D341Med (cell line): ENCODE measurements at regions not wholly inside any gene's neighbourhood (a gene's known extent, or its start where the extent isn't known, plus 50 kb on each side); places are given as distances from the start of the nearest gene placed in this dataset.

Source experiments
- DNase-seq: peaks from one replicate; pipeline ENCODE4 v3.0.0; 2012; ENCODE audit warnings: low spot score

DNA sequence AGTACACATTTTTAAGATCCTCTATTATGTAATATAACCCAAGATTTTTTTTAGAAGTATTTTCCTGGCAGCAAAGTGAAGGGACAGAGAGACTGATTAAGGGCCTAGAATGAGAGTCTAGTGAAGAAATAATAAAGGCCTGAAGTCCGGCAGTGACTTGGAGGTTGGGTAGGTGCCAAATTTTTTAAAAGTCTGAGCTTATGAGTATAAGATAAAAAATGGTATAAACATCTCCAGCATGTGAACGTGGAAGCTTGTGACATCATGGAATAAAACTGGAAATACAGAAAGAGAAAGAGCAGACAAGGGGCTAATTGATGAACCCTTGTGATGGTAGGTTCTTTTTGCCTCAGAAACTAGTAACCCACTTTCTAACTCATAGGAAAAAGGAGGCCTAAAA, 174.6 kb downstream of the SUCLA2 start:
- DNase-seq: no peak

DNA sequence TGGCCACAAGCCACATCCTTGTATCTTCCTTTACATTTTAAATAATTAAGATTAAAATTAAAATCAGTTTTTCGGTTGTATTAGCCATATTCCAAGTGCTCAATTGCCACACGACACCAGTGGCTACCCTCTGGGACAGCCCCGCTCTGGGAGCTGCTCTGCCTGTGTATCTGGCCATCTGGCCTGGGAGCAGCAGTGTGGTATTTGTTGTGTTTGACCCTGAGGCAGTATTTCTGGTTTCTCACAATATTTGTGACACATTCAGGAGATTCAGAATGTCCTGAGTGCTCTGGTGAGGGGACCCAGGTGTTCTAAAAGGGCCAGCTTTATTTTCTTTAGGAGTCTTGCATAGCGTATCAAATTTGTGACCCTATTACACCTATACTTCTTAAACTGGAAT, 179.0 kb downstream of the SUCLA2 start:
- DNase-seq: no peak

DNA sequence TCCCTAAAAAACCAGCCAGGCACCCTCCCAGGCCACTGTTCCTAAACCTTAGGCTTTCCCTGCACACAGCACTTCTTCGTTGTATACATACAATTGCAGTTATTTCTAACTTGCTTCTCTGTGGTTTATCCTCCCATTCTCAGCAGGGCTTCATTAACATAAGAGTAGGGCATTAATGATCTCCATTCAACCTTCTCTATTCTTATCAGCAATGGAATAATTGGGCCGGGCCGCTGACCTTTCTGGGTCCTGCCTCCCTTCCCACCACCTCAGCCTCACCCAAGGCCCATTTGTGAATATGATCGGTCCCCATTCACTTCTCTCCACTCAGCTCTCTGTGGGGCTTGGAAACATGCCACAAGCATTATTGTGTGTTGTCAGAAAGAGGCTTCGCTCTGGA, 184.2 kb downstream of the SUCLA2 start:
- DNase-seq: no peak

DNA sequence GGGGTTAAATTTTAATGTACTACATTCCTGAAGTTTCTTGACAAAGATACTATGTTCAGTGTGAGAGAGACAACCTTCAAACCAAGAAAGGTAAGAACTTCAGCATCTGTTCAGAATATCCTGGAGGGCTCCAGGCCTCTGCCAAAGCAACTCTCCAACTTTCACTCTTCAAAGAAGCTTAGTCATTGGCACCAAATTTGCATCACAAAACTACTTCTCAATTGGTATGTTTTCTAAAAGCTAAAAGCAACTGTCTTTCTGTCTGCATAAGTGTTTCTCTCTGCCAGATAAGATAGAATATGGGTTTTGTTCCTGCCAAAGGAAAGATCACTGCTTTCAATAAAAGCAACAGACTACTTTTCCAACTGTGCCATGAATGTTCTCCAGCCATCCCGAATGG, 187.4 kb downstream of the SUCLA2 start:
- DNase-seq: no peak

DNA sequence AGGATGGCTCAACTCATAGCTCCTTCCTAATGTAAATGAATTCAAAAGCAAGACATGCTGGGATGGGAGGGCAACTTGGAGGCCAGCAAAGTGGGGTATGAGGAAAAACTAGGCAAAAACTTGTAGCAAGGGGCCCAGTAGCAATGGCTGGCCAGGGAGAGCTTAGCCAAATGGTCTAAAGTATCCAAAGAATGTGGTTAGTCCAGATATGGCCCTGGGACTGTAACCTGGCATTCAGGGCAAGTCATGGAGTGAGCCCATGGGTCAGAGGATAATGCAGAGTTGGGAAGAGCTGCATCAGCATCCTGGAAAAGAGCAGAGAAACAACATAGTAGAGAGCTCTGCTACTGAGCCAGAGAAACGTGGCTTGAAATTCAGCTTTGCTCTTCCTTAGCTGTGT, 191.7 kb downstream of the SUCLA2 start:
- DNase-seq: no peak

DNA sequence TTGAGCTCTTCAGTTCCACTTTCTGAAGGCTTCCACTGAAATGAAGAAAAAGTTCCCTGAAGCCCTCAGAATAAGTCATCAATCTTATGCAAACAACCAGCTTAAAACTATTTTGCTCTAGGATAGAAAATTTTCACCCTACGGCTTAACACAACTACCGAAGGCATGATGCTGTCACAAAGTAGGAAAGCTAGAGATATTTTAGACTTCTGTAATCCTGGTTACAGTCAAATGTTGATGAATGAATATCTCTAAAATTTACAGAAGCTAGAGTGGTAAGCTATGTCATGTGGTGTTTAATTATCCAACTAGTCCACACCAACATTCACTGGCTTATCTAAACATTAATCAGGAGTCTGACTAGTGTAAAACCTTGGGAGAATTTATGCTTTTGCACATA, 197.9 kb downstream of the SUCLA2 start:
- no peak for DNase-seq

DNA sequence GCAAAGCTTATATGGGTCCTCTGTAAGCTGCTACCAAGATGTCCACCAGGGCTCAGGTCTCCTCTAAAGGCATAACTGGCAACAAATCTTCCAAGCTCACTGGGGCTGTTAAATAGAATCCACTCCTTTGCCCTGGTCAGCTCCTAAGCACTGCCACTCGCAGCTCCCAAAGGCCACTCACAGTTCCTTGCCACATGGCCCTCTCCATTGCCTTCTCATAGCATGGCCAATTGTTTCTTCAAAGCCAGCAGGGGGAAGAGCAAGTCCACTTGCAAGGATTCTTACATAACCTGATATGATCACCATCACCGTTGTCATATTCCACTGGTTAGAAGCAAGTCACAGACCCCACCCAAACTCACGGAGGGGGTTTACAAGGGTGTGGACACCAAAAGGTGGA, 199.5 kb downstream of the SUCLA2 start:
- DNase-seq: no peak

DNA sequence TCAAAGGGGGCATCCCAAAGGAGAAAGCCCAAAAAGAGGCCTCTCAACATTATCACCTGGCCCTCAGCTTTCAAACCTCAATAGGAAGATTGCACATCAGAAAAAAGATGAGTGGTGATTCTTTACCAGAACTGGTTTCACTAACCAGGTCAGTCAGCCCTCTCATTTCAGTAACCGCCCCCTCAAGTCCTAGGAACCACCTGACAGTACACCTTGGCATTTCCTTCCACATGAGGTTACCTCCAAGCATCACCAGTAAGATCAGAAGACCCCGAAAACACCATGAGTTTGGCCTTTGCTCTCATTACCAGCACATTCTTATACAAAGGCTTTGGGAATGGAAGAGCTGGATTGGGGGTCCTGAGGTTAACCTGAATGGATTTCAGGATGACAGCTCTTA, 200.5 kb downstream of the SUCLA2 start:
- DNase-seq: no peak

DNA sequence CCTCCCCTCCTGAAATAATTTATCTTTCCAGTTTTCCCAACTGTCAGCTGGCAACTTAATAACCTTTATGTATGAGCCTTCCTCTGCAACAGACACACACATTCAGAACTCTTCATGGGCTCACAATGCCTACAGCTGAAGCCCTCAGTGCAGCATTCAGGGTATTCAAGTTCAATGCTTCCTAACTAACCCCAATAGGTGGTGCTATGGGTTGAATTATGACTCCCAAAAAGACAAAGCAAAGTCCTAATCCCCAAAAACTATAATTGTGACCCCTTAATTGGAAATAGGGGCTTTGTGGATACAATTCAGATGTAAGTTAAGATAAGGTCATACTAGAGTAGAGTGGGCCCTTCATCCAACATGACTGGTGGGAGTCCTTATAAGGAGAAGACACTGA, 202.2 kb downstream of the SUCLA2 start:
- DNase-seq: no peak

DNA sequence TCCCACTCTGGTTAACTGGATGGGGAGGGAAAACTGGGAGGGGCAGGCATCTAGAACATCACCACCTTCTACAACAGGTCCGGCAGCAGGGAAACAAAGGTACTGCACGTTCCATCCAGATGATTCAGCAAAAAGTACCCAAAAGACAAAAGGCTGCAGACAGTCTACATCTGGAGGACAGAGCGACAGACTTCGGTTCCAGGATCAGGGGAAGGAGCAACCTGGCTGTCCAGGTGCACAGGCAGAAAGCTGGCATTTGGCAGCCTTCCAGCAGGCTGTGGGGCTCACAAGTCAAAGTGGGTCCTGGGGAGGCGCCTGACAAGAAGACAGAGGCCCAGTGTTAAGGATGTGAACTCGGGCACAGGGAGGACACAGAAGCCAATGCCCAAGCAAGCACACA, 202.9 kb downstream of the SUCLA2 start:
- DNase-seq: no peak

DNA sequence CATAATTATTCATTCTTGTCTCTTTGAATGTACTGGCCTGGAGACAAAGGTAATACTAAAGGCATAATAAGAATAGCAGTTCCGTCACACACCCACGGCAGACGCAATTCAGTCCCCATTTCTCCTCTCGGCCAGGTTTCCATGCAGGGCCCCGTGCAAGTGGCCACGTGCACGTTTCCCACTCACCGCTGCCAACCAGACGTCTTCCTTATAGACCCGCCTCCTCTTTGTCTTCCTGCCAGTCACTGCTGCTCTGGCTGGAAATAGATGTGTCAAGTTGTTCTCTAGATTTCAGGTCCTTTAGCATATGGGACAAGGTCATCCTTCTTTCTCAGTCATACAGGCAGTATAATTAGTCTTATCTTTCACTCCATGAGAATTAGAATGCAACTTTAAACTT, 204.3 kb downstream of the SUCLA2 start:
- DNase-seq: no peak

DNA sequence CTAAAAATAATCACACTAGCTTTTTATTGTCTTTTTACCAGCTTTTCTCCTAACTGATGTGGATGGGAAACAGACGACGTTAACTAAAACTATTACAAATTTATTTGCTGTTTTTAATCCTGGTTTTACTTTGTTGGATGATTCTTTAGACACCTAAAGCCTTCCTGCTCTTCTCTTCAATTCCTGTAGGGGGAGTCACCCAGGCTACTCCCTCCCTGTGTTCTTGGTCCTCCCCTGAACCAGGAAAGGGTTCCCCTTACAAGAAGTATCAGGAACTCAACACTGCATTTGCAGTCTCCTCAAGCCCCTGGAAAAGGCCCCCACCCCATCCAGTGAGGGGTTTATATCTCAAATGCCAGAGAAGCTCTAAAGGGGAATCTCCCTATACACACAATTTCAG, 206.1 kb downstream of the SUCLA2 start:
- DNase-seq: peak; percentile 35

DNA sequence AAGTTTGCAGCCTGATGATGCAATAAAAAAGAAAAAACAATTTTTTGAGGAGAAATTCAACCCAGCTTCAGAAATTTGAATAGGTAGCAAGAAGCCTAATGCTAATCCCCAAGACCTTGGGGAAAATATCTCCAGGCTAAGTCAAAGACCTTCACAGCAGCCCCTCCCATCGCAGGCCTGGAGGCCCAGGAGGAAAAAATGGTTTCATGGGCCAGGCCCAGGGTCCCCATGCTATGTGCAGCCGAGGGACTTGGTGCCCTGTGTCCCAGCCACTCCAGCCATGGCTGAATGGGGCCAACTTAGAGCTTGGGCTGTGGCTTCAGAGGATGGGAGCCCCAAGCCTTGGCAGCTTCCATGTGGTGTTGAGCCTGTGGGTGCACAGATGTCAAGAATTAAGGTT, 210.3 kb downstream of the SUCLA2 start:
- DNase-seq: no peak

DNA sequence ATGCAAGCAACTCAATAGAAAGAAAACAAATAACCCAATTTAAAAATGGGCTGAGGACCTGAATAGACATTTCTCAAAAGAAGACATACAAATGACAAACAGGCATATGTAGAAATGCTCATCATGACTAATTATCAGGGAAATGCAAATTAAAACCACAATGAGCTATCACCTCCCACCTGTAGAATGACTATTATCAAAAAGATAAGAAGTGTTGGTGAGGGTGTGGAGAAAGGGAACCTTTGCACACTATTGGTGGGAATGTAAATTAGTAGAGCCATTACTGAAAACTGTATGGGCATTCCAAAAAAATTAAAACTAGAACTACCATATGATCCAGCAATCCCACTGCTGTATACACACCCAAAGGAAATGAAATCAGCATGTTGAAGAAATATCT, 212.2 kb downstream of the SUCLA2 start:
- no peak for DNase-seq

DNA sequence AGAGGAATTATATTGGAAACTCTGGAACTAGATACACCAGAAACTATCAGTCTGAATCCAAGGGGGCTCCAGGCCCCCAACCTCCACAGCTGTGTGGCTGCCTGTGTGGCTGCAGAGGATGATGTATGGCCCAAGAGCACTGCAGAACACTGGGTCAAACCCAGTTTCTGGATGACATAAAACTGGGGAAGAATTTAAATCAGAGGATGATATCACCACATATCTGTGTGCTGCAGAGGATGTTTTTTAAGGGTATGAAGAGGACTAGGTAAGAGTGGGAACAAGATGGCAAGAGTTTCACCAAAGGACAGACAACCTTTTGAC, 226.4 kb downstream of the SUCLA2 start:
- DNase-seq: no peak

DNA sequence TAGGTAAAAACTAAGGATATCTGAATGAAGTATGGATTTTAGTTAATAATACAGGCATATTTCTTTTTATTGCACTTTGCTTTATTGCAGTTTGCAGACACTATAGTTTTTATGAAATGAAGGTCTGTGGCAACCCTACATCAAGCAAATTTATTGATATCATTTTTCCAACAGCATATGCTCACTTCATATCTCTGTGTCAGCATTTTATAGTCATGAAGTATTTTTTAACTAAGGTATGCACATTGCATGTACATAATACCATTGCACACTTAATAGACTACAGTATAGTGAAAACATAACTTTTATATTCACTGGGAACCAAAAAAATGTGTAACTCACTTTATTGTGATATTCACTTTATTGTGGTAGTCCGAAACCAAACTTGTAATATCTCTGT, 236.3 kb downstream of the SUCLA2 start:
- DNase-seq: no peak

DNA sequence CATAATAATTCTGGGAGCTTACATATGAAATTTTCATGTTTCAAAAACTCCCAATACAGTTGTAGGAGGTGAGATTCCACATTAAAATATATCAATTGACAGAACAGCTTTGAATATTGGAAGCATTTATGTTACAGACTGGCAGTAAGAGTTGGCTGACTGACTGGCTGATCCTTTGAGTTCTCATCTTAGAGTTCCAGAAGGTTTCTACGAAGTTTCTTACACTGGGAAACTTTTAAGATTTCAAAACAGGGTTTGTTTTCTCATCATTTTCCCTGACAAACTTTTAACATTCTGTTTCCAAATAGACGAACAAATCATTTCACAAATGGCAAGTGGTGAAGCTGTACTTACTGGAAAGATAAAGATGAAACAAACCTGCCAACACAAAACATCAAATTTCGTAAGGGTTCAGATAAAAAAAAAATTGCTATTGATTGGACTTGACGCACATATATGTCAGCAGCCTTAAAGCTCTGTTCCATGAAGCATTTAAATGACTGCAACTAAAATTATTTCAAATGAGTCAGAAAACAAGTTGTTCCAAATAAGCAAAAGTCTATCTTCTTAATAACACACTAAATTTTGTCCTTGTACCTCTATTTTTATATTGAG, 243.5 kb downstream of the SUCLA2 start:
- DNase-seq: no peak

DNA sequence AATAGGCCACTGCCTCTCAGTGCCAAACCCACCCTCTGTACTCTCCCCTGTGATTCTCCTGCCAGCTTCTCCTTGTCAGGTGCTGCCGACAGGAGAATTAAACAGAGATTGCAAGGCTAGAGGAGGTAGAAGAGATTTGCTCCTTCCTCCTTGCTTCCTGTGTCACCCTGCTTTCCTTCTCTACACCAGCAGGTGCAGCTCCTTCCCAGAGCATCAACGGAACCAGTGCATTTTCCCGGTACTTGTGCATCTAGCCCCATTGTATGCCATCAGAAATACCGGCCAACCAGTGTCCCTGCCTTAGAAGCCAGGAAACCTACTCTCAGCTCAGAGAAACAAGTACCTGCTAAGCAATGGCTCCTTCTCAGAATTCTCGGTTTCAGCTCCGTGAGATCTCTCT, 253.2 kb downstream of the SUCLA2 start:
- DNase-seq: no peak

DNA sequence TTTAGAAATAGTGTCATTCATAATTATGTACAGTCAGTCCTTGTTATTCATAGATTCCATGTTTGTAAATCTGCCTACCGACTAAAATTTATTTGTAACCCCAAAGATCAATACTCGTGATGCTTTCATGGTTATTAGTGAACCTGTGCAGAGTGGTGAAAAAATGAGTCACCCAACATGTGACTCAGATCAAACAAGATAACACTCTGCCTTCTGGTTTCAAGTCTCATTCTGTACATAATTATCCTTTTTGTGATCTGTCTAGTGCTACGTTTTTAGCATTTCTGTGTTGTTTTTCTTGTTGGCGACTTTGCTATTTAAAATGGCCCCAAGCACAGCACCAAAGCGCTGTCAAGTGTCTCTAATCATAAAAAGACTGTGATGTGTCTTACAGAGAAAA, 274.7 kb downstream of the SUCLA2 start:
- no peak for DNase-seq

DNA sequence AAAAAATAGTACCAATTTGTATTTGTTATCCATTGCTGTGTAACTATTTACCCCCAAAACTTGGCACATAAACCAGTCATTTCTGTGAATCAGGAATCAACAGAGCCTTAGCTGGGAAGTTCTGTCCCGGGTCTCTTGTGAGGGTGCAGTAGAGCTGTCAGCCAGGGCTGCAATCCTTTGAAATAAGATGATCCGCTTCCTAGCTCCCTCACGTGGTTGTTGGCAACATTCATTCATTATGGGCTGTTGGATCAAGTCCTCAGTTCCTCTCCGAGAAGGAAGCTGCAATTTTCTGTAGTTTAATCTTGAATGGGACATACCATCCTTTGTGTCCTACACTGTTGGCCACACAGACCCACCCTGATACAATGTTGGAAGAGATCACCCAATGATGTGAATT, 277.2 kb downstream of the SUCLA2 start:
- DNase-seq: no peak

DNA sequence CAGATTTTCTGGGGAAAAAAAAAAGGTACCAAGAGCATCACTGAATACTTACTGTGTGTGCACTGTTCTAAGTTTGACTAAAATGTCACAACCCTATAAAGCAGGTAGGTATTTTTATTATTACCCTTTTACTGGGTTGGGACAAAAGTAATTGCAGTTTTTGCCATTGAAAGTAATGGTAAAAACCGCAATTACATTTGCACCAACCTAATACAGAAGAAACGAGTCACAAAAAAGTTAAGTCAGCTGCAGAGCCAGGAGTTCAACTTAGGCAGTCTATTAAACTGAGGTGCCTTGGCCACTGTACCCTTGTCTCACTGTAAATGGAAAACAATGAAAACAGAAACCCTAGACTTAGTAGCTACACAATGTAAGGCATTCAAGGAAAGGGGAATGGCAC, 281.9 kb downstream of the SUCLA2 start:
- no peak for DNase-seq

DNA sequence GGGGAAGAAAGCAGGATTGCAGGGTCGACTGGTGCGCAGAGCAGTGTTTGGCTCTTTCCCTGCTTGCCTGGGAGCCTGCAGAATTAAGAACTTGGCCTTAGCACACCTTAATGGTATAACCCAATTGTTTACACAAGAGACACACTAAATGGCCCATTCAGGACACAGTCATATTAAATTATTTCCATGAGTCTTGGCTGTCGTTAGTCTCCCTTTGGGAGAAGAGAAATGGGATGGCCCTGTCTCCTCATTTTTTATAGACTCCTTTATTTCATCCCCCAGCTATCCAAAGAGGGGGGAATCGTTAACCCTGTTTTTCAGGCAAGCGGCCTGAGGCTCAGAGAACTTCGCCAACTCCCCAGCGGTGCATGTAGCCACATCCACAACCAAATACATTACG, 282.5 kb downstream of the SUCLA2 start:
- DNase-seq: no peak

DNA sequence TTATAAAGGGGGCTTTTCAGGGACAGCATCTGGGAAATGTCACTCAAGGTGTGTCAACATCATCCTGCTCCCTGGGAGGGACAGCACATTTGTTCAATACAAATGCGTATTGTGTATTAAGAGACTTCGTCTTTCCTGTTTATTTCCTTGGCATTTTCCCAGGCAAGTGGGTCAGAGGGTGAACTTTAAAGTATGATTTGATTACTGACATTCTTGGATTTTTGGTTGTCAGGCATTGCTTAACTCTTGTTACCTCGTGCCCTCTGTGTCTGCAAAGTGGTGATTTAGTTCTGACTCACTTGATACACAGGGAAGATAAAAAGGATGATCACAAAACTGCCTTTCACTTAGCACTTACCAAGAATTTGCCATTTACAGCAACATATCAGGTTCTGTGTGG, 292.7 kb downstream of the SUCLA2 start:
- DNase-seq: no peak

DNA sequence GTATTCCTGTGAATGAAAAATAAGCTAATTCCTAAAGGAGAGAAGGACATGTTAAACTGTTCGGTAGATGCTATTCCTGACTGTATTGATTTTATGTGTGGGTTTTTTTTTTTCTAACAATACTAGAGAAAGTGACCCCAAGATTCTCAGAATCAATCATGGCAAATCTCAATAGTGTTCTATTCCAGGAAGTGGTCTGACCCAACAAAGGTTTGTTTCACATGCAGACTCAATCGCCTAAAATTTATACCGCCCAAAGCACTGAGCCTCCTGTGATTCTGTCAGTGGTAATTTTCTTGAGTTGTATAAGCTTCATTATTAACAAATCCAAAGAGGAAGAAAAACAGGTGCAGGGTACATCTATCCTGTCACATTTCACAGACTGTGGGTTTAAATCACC, 293.7 kb downstream of the SUCLA2 start:
- DNase-seq: no peak

DNA sequence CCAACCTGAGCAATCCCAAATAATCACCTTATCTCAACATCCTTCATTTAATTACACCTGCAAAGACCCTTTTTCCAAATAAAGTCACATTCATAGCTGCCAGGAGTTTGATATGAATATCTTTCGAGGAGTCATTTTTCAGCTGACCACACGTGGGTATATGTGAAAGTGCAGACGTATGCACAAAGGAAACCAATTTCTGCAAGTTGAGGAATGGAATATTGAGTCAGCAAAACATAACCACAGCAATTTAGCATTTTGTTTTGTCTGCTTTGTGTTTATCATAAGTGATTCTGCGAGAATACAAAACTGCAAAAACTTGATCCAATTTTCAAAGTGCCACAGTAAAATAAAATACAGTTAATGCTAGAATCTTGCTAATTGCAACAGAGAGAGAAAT, 295.9 kb downstream of the SUCLA2 start:
- no peak for DNase-seq
